ENCODE measurements at regions not wholly inside any gene's neighbourhood (a gene's known extent, or its start where the extent isn't known, plus 50 kb on each side); places are given as distances from the start of the nearest gene placed in this dataset.

GRCh38 chr14:42664190-42664589 lies 1057.5 kb downstream of the LRFN5 start:
- H3K4me3 ChIP-seq = no peak overlapping the region
- no peaks in the 10 kb centered on the region for H3K4me1 ChIP-seq
- H3K27ac ChIP-seq = no peak overlapping the region
- DNase-seq = no peak
- no peaks in the 10 kb centered on the region for H3K36me3 ChIP-seq
- intact Hi-C loops (cut with DNase I; ENCODE audit: low total_unique reads) = no loop called here
- TF ChIP-seq CTCF (IDR thresholded peaks at IDR 0.05 in 8 of 11, conservative IDR thresholded peaks at IDR 0.05 in 3 of 11) (no peak), POLR2A (IDR thresholded peaks at IDR 0.05) (no peak), POLR2AphosphoS5 (IDR thresholded peaks at IDR 0.05) (no peak)
- H3K9me3 ChIP-seq = peaks cover 0 to 32% (median 1%) of the 10 kb centered on the region in 8 donors
- H3K27me3 ChIP-seq (replicated peaks in 1 of 7) = no peaks in the 10 kb centered on the region
- WGBS, 5 donors = 45 to 67% (median 48%) methylated on average over 1 of the region's 1 CpG

- no peaks in the 10 kb centered on the region for H3K36me3 ChIP-seq
- TF ChIP-seq POLR2A (IDR thresholded peaks at IDR 0.05) (no peak), CTCF (IDR thresholded peaks at IDR 0.05 in 8 of 11, conservative IDR thresholded peaks at IDR 0.05 in 3 of 11) (no peak)
- H3K9me3 ChIP-seq = no peaks in the 10 kb centered on the region
- H3K27ac ChIP-seq = no peak overlapping the region
- H3K4me3 ChIP-seq = no peak overlapping the region
- 58 to 81% (median 78%) methylated on average over 2 of the region's 2 CpGs for WGBS, 5 donors
- no peaks in the 10 kb centered on the region for H3K4me1 ChIP-seq
- intact Hi-C loops (cut with DNase I; ENCODE audit: low total_unique reads) = no loop called here
- H3K27me3 ChIP-seq (replicated peaks in 1 of 7) = no peaks in the 10 kb centered on the region
- DNase-seq = no peak
Measured at GRCh38 chr14:42654707-42655106, 1048.0 kb downstream of the LRFN5 start.

GRCh38 chr14:42642787-42643186 lies 1036.1 kb downstream of the LRFN5 start:
- Histone ChIP-seq H3K27me3 (replicated peaks in 1 of 7) (no peaks in the 10 kb centered on the region), H3K9me3 (peaks cover 0 to 15% (median 7%) of the 10 kb centered on the region in 8 donors), H3K27ac (no peak overlapping the region), H3K36me3 (no peaks in the 10 kb centered on the region), H3K4me1 (no peaks in the 10 kb centered on the region), H3K4me3 (no peak overlapping the region)
- WGBS, 5 donors = 82 to 93% (median 87%) methylated on average over 3 of the region's 3 CpGs
- no peak for DNase-seq
- intact Hi-C loops (cut with DNase I; ENCODE audit: low total_unique reads) = no loop called here
- no peak for TF ChIP-seq POLR2AphosphoS5 (IDR thresholded peaks at IDR 0.05)

- Histone ChIP-seq H3K4me1 (no peaks in the 10 kb centered on the region), H3K27ac (no peak overlapping the region), H3K4me3 (no peak overlapping the region), H3K9me3 (no peaks in the 10 kb centered on the region), H3K36me3 (no peaks in the 10 kb centered on the region), H3K27me3 (replicated peaks in 1 of 7) (no peaks in the 10 kb centered on the region)
- 80 to 87% (median 85%) methylated on average over 6 of the region's 6 CpGs for WGBS, 5 donors
- intact Hi-C loops (cut with DNase I; ENCODE audit: low total_unique reads) = no loop called here
- no peak for TF ChIP-seq POLR2A (IDR thresholded peaks at IDR 0.05)
- TF ChIP-seq CTCF (IDR thresholded peaks at IDR 0.05 in 8 of 11, conservative IDR thresholded peaks at IDR 0.05 in 3 of 11) = no peak
- TF ChIP-seq POLR2AphosphoS5 (IDR thresholded peaks at IDR 0.05) = no peak
- no peak for DNase-seq
Measured at GRCh38 chr14:42633504-42634095, 1026.9 kb downstream of the LRFN5 start.

- Histone ChIP-seq H3K27me3 (replicated peaks in 1 of 7) (no peaks in the 10 kb centered on the region), H3K9me3 (no peaks in the 10 kb centered on the region), H3K36me3 (no peaks in the 10 kb centered on the region), H3K4me1 (no peaks in the 10 kb centered on the region), H3K27ac (no peak overlapping the region), H3K4me3 (no peak overlapping the region)
- no peak for DNase-seq
- TF ChIP-seq CTCF (IDR thresholded peaks at IDR 0.05 in 8 of 11, conservative IDR thresholded peaks at IDR 0.05 in 3 of 11) (no peak), POLR2AphosphoS5 (IDR thresholded peaks at IDR 0.05) (no peak), POLR2A (IDR thresholded peaks at IDR 0.05) (no peak)
- intact Hi-C loops (cut with DNase I; ENCODE audit: low total_unique reads) = no loop called here
- 85 to 92% (median 88%) methylated on average over 1 of the region's 1 CpG for WGBS, 5 donors
Measured at GRCh38 chr14:42629553-42629952, 1022.9 kb downstream of the LRFN5 start.

Measured in spleen (tissue), 11 donors.